ENCODE measurements at regions not wholly inside any gene's neighbourhood (a gene's known extent, or its start where the extent isn't known, plus 50 kb on each side); places are given as distances from the start of the nearest gene placed in this dataset.
"Not testable (repeated sequence)": the region's sequence is repeated elsewhere in the genome, so short reads cannot be mapped to it uniquely, and the experiment has no call there.

DNA sequence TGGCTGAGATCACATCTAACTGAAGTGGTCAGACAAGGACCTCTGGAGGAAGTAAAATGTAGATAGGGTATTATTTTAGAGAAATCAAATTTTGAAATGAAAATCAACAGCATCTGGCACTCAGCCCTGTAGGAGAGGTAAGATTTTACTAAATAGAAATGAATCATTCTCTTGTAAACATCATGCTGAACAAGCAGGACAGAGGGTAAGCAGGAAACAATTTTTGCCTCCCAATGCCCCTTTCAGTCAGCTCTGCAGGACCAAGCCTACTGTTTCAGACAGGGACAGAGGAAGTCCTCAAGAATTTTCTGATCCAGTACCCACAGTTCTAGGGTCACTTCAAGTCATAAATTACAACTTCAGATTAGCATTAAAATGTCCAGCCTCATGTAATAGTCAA lies 190.1 kb downstream of the ESM1 start:
- Mint-ChIP-seq H3K4me1 (ENCODE audit: low read depth, unreplicated experiment) (peaks cover 8% of the 10 kb centered on the region), H3K4me3 (ENCODE audit: low read depth, unreplicated experiment) (no peak overlapping the region), H3K36me3 (ENCODE audit: insufficient read depth, unreplicated experiment) (no peaks in the 10 kb centered on the region), H3K27ac (ENCODE audit: unreplicated experiment) (no peak overlapping the region), H3K9me3 (ENCODE audit: low read depth, unreplicated experiment) (peaks cover 3% of the 10 kb centered on the region), H3K27me3 (ENCODE audit: unreplicated experiment) (no peaks in the 10 kb centered on the region)
- intact Hi-C loops (cut with micrococcal nuclease; ENCODE audit: unreplicated experiment): no loop called here
- CTCF ChIA-PET: no interaction called here
- TF ChIP-seq, protein P1, sequence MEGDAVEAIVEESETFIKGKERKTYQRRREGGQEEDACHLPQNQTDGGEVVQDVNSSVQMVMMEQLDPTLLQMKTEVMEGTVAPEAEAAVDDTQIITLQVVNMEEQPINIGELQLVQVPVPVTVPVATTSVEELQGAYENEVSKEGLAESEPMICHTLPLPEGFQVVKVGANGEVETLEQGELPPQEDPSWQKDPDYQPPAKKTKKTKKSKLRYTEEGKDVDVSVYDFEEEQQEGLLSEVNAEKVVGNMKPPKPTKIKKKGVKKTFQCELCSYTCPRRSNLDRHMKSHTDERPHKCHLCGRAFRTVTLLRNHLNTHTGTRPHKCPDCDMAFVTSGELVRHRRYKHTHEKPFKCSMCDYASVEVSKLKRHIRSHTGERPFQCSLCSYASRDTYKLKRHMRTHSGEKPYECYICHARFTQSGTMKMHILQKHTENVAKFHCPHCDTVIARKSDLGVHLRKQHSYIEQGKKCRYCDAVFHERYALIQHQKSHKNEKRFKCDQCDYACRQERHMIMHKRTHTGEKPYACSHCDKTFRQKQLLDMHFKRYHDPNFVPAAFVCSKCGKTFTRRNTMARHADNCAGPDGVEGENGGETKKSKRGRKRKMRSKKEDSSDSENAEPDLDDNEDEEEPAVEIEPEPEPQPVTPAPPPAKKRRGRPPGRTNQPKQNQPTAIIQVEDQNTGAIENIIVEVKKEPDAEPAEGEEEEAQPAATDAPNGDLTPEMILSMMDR (IDR thresholded peaks at IDR 0.05; ENCODE audit: unreplicated experiment): no peak
- DNase-seq: no peak
- no TSS peak for BruUV-seq (replicated peaks)

DNA sequence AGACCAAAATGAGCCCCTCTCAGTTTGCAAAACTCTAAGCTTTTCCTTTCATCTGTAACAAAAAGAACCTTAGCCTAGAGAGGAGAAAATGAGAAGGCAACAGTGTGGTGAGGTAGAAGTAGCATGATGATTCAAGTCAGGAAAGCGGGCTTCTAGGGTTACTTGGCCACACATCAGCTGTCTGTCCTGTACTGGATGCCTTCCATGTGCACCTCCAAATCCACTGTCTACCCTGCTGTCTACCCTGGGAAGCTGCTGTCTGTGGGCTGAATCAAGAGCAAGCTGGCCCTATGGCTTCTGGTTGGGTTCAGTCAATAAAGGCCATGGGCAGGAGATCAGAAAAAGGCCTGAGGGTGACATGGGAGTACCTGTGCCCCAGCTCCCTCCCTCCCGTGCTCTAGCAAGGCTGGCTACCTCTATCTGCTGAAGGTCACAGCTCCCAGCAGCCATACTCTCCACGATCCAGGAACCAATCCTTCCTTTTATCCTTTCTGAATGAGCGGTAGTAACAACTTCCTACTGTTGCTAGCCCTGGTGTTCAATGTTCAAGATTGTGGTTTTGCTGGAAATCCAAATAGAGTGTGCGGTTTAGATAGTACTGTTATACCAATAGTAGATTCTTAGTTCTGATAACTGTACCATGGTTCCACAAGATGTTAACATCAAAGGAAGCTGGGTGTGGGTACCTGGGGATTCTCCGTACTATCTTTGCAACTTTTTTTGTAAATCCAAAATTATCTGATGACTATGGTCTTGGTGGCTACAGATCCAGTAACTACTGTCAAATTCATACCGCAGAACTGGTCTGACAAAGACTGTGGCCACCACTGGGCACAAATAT lies 191.0 kb downstream of the ESM1 start:
- DNase-seq: no peak
- CTCF ChIA-PET: no interaction called here
- no TSS peak for BruUV-seq (replicated peaks)
- peaks cover 8% of the 10 kb centered on the region for H3K4me1 Mint-ChIP-seq (ENCODE audit: low read depth, unreplicated experiment)
- H3K9me3 Mint-ChIP-seq (ENCODE audit: low read depth, unreplicated experiment): peaks cover 3% of the 10 kb centered on the region
- intact Hi-C loops (cut with micrococcal nuclease; ENCODE audit: unreplicated experiment): no loop called here
- no peaks in the 10 kb centered on the region for H3K27me3 Mint-ChIP-seq (ENCODE audit: unreplicated experiment)
- H3K36me3 Mint-ChIP-seq (ENCODE audit: insufficient read depth, unreplicated experiment): no peaks in the 10 kb centered on the region
- TF ChIP-seq, protein P1 (IDR thresholded peaks at IDR 0.05; ENCODE audit: unreplicated experiment): no peak
- H3K4me3 Mint-ChIP-seq (ENCODE audit: low read depth, unreplicated experiment): no peak overlapping the region
- H3K27ac Mint-ChIP-seq (ENCODE audit: unreplicated experiment): no peak overlapping the region

GRCh38 chr5:54793468-54794134 lies 191.8 kb downstream of the ESM1 start:
- Mint-ChIP-seq H3K27ac (ENCODE audit: unreplicated experiment) (no peak overlapping the region), H3K4me1 (ENCODE audit: low read depth, unreplicated experiment) (peaks cover 8% of the 10 kb centered on the region), H3K9me3 (ENCODE audit: low read depth, unreplicated experiment) (peaks cover 3% of the 10 kb centered on the region), H3K27me3 (ENCODE audit: unreplicated experiment) (no peaks in the 10 kb centered on the region), H3K4me3 (ENCODE audit: low read depth, unreplicated experiment) (no peak overlapping the region), H3K36me3 (ENCODE audit: insufficient read depth, unreplicated experiment) (no peaks in the 10 kb centered on the region)
- no peak for DNase-seq
- intact Hi-C loops (cut with micrococcal nuclease; ENCODE audit: unreplicated experiment): no loop called here
- TF ChIP-seq, protein P1 (IDR thresholded peaks at IDR 0.05; ENCODE audit: unreplicated experiment): no peak
- no TSS peak for BruUV-seq (replicated peaks)
- CTCF ChIA-PET: no interaction called here

DNA sequence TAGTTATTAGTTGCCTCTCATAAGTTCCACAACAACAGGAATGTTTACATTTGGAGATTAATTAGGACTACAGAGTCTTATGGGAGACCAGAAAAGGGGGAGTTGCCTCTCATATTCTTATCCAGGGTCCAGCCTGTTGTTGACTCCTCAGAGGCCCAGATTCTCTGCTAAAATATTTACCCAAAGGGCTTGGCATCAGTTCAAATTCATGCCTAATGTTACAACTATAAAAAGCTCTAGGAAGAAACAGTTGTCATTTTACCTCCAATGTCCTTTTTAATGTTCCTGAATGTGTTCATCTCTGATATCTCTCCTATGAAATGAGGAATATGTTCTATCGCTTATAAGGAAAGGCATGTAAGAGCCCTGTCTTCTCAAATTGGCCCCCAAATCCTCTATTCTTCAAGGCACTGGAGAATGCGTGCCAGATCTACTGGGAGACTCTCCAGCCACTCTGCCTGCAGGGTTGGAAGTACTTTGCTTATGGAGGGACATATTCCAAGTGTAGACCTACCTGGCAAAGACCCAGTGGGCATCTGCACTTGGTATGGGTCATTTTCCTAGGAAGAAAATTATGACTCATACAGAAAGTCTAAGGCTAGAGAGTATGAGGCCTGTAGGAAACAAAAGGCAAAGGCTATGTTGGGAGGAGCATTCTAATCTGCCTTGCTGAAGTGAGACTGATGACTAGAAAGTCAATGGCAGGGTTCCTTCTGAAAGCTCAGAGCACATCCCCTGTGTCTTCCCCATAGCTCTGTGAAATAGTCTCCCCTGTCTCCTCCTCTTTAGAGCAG lies 192.6 kb downstream of the ESM1 start:
- Mint-ChIP-seq H3K27me3 (ENCODE audit: unreplicated experiment) (no peaks in the 10 kb centered on the region), H3K4me3 (ENCODE audit: low read depth, unreplicated experiment) (no peak overlapping the region), H3K9me3 (ENCODE audit: low read depth, unreplicated experiment) (peaks cover 3% of the 10 kb centered on the region), H3K27ac (ENCODE audit: unreplicated experiment) (no peak overlapping the region), H3K36me3 (ENCODE audit: insufficient read depth, unreplicated experiment) (no peaks in the 10 kb centered on the region), H3K4me1 (ENCODE audit: low read depth, unreplicated experiment) (peaks cover 8% of the 10 kb centered on the region)
- DNase-seq: no peak
- no TSS peak for BruUV-seq (replicated peaks)
- TF ChIP-seq, protein P1 (IDR thresholded peaks at IDR 0.05; ENCODE audit: unreplicated experiment): no peak
- CTCF ChIA-PET: interaction anchor here (0.6 kb wide), 1 partner anchor 42 kb away, joined by 3 read pairs; no protein-coding TSS in a partner anchor
- intact Hi-C loops (cut with micrococcal nuclease; ENCODE audit: unreplicated experiment): no loop called here

- H3K27me3 Mint-ChIP-seq (ENCODE audit: unreplicated experiment); DNase-seq; H3K27ac Mint-ChIP-seq (ENCODE audit: unreplicated experiment); H3K36me3 Mint-ChIP-seq (ENCODE audit: insufficient read depth, unreplicated experiment); intact Hi-C loops (cut with micrococcal nuclease; ENCODE audit: unreplicated experiment); BruUV-seq (replicated peaks); CTCF ChIA-PET; H3K4me3 Mint-ChIP-seq (ENCODE audit: low read depth, unreplicated experiment); H3K9me3 Mint-ChIP-seq (ENCODE audit: low read depth, unreplicated experiment): not testable (repeated sequence)
- H3K4me1 Mint-ChIP-seq (ENCODE audit: low read depth, unreplicated experiment): peaks cover 11% of the 10 kb centered on the region
Measured at GRCh38 chr5:54787910-54788309, 197.5 kb downstream of the ESM1 start.
